ENCODE measurements at regions not wholly inside any gene's neighbourhood (a gene's known extent, or its start where the extent isn't known, plus 50 kb on each side); places are given as distances from the start of the nearest gene placed in this dataset.
"Not testable (repeated sequence)": the region's sequence is repeated elsewhere in the genome, so short reads cannot be mapped to it uniquely, and the experiment has no call there.

DNA sequence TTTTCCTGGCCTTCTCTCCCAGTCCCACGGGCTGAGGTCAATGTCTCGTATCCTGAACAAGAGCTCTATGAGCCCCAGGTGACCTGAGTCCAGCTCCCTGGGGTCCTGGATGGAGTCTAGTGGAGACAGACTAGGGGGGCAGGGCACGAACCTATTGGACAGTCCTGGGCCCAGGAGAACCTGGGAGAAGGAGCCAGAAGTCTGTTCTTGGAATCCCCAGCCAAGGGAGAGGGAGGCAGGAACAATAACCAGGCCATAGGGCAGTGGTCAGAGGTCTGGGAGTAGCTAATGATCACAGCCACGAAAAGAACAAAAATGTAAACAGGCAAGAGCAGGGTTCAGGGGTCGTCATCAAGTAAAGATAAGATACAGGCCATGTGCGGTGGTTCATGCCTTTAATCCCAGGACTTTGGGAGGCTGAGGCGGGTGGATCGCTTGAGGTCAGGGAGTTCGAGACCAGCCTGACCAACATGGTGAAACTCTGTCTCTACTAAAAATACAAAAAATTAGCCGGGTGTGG is 60.8 kb downstream of the COPRS start:
- Histone ChIP-seq H4K20me1 (ENCODE audit: insufficient read depth, low read length, poor library complexity, severe bottlenecking) (no peaks in the 10 kb centered on the region), H3F3A (ENCODE audit: low read depth) (no peaks in the 10 kb centered on the region), H2AFZ (ENCODE audit: low read length) (no peak overlapping the region), H3K36me3 (ENCODE audit: insufficient read depth, low read length) (no peaks in the 10 kb centered on the region), H3K27me3 (ENCODE audit: insufficient read depth, low read length, poor library complexity, severe bottlenecking) (no peaks in the 10 kb centered on the region), H3K4me3 (ENCODE audit: low read length, poor library complexity, severe bottlenecking) (no peak overlapping the region), H3K4me1 (ENCODE audit: insufficient read depth, low read length, poor library complexity, severe bottlenecking) (no peaks in the 10 kb centered on the region), H3K9ac (ENCODE audit: low read depth, low read length, poor library complexity, severe bottlenecking) (no peak overlapping the region), H3K4me2 (ENCODE audit: low read depth, low read length, poor library complexity, severe bottlenecking) (no peak overlapping the region), H3K9me3 (ENCODE audit: insufficient read depth, low read depth, low read length) (no peaks in the 10 kb centered on the region), H3K9me2 (replicated peaks; ENCODE audit: low read depth, low read length) (no peaks in the 10 kb centered on the region), H3K79me2 (ENCODE audit: insufficient read depth, low read length) (no peaks in the 10 kb centered on the region)
- TF ChIP-seq, protein P1, sequence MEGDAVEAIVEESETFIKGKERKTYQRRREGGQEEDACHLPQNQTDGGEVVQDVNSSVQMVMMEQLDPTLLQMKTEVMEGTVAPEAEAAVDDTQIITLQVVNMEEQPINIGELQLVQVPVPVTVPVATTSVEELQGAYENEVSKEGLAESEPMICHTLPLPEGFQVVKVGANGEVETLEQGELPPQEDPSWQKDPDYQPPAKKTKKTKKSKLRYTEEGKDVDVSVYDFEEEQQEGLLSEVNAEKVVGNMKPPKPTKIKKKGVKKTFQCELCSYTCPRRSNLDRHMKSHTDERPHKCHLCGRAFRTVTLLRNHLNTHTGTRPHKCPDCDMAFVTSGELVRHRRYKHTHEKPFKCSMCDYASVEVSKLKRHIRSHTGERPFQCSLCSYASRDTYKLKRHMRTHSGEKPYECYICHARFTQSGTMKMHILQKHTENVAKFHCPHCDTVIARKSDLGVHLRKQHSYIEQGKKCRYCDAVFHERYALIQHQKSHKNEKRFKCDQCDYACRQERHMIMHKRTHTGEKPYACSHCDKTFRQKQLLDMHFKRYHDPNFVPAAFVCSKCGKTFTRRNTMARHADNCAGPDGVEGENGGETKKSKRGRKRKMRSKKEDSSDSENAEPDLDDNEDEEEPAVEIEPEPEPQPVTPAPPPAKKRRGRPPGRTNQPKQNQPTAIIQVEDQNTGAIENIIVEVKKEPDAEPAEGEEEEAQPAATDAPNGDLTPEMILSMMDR (conservative IDR thresholded peaks at IDR 0.05; ENCODE audit: low read length): no peak
- TF ChIP-seq EZH2phosphoT487 (IDR thresholded peaks at IDR 0.05; ENCODE audit: borderline replicate concordance): no peak

DNA sequence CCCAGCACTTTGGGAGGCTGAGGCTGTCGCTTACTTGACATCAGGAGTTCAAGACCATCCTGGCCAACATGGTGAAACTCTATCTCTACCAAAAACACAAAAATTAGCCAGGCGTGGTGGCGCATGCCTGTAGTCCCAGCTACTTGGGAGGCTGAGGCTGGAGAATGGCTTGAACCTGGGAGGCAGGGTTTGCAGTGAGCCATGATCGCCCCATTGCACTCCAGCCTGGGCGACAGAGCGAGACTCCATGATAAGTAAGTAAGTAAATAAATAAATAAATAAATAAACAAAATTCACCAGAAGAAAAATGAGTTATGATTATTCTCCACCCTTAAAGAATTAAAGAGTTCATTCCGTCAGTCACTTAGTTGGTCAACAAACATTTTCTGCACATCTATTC is 63.1 kb downstream of the COPRS start:
- not testable (repeated sequence) for H2AFZ ChIP-seq (ENCODE audit: low read length); H3K9me3 ChIP-seq (ENCODE audit: insufficient read depth, low read depth, low read length); H3K9me2 ChIP-seq (replicated peaks; ENCODE audit: low read depth, low read length); H4K20me1 ChIP-seq (ENCODE audit: insufficient read depth, low read length, poor library complexity, severe bottlenecking); H3K4me2 ChIP-seq (ENCODE audit: low read depth, low read length, poor library complexity, severe bottlenecking); H3K36me3 ChIP-seq (ENCODE audit: insufficient read depth, low read length); H3K4me3 ChIP-seq (ENCODE audit: low read length, poor library complexity, severe bottlenecking); H3K79me2 ChIP-seq (ENCODE audit: insufficient read depth, low read length); H3F3A ChIP-seq (ENCODE audit: low read depth); H3K9ac ChIP-seq (ENCODE audit: low read depth, low read length, poor library complexity, severe bottlenecking); H3K27me3 ChIP-seq (ENCODE audit: insufficient read depth, low read length, poor library complexity, severe bottlenecking)
- H3K4me1 ChIP-seq (ENCODE audit: insufficient read depth, low read length, poor library complexity, severe bottlenecking): peaks cover 11% of the 10 kb centered on the region

DNA sequence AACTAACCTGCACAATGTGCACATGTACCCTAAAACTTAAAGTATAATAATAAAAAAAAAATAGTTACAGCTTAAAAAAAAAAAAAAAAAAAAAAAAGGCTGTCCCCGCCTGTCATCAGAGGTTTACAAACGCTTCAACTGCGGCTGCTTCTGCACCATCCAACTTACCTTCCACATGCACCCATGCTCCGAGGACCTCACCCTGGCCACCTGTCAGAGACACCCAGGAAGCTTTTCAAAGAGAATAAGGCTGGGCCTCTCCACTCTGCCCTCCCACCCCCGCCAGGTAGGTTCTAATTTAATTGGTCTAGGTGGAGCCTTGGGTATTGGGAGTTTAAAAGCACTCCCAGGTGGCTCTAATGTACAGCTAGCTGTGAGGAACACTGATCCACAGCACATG is 64.9 kb downstream of the COPRS start:
- H3K4me2 ChIP-seq (ENCODE audit: low read depth, low read length, poor library complexity, severe bottlenecking): no peak overlapping the region
- H3K27me3 ChIP-seq (ENCODE audit: insufficient read depth, low read length, poor library complexity, severe bottlenecking): no peaks in the 10 kb centered on the region
- H3K79me2 ChIP-seq (ENCODE audit: insufficient read depth, low read length): no peaks in the 10 kb centered on the region
- H4K20me1 ChIP-seq (ENCODE audit: insufficient read depth, low read length, poor library complexity, severe bottlenecking): no peaks in the 10 kb centered on the region
- H3K36me3 ChIP-seq (ENCODE audit: insufficient read depth, low read length): no peaks in the 10 kb centered on the region
- no peaks in the 10 kb centered on the region for H3F3A ChIP-seq (ENCODE audit: low read depth)
- H3K9me2 ChIP-seq (replicated peaks; ENCODE audit: low read depth, low read length): no peaks in the 10 kb centered on the region
- no peak overlapping the region for H3K9ac ChIP-seq (ENCODE audit: low read depth, low read length, poor library complexity, severe bottlenecking)
- no peak overlapping the region for H3K4me3 ChIP-seq (ENCODE audit: low read length, poor library complexity, severe bottlenecking)
- TF ChIP-seq, protein P1 (conservative IDR thresholded peaks at IDR 0.05; ENCODE audit: low read length): no peak
- no peaks in the 10 kb centered on the region for H3K9me3 ChIP-seq (ENCODE audit: insufficient read depth, low read depth, low read length)
- peaks cover 11% of the 10 kb centered on the region for H3K4me1 ChIP-seq (ENCODE audit: insufficient read depth, low read length, poor library complexity, severe bottlenecking)
- no peak overlapping the region for H2AFZ ChIP-seq (ENCODE audit: low read length)

DNA sequence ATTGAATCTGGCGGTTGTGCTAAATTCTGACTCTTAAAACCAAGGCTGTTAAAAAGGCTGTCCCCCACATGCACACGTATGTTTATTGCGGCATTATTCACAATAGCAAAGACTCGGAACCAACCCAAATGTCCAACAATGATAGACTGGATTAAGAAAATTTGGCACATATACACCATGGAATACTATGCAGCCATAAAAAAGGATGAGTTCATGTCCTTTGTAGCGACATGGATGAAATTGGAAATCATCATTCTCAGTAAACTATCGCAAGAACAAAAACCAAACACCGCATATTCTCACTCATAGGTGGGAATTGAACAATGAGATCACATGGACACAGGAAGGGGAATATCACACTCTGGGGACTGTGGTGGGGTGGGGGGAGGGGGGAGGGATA is 65.4 kb downstream of the COPRS start:
- H3K36me3 ChIP-seq (ENCODE audit: insufficient read depth, low read length); H3K9me3 ChIP-seq (ENCODE audit: insufficient read depth, low read depth, low read length); H3K4me2 ChIP-seq (ENCODE audit: low read depth, low read length, poor library complexity, severe bottlenecking); H3F3A ChIP-seq (ENCODE audit: low read depth); H2AFZ ChIP-seq (ENCODE audit: low read length); H3K79me2 ChIP-seq (ENCODE audit: insufficient read depth, low read length); H3K9ac ChIP-seq (ENCODE audit: low read depth, low read length, poor library complexity, severe bottlenecking); H3K4me3 ChIP-seq (ENCODE audit: low read length, poor library complexity, severe bottlenecking); H3K27me3 ChIP-seq (ENCODE audit: insufficient read depth, low read length, poor library complexity, severe bottlenecking); H3K9me2 ChIP-seq (replicated peaks; ENCODE audit: low read depth, low read length); H4K20me1 ChIP-seq (ENCODE audit: insufficient read depth, low read length, poor library complexity, severe bottlenecking): not testable (repeated sequence)
- peaks cover 11% of the 10 kb centered on the region for H3K4me1 ChIP-seq (ENCODE audit: insufficient read depth, low read length, poor library complexity, severe bottlenecking)

All from Loucy (cell line).